Aorta (tissue), 5 donors: ENCODE measurements at regions not wholly inside any gene's neighbourhood (a gene's known extent, or its start where the extent isn't known, plus 50 kb on each side); places are given as distances from the start of the nearest gene placed in this dataset.

Experiments used
- ATAC-seq: fragments of 200-7000 bp; cut with Tn5 transposase; one replicate; pipeline ENCODE4 v1.9.1; 2022; ENCODE audit warnings: moderate library complexity; ENCODE audit not compliant: low FRiP score
- DNase-seq, 2 donors: peaks; one replicate each; pipeline ENCODE4 v3.0.0-alpha.2; 2020
- H3K27ac ChIP-seq, 2 donors: one replicate each; pipeline ENCODE4 v1.5.1; 2013; ENCODE audit warnings: low read length in 2 of 2, mild to moderate bottlenecking in 2 of 2, moderate library complexity in 2 of 2, control low read depth in 1 of 2, inconsistent platforms in 1 of 2, low read depth in 1 of 2
- H3K27me3 ChIP-seq, 2 donors: one replicate each; pipeline ENCODE4 v1.6.1; 2013; ENCODE audit warnings: control low read depth in 1 of 2, low read length in 1 of 2, mild to moderate bottlenecking in 1 of 2, moderate library complexity in 1 of 2; ENCODE audit not compliant: insufficient read depth in 2 of 2, control insufficient read depth in 1 of 2
- H3K36me3 ChIP-seq, 2 donors: one replicate each; pipeline ENCODE4 v1.6.1; 2013; ENCODE audit warnings: control low read depth in 1 of 2, low read length in 1 of 2, mild to moderate bottlenecking in 1 of 2; ENCODE audit not compliant: insufficient read depth in 2 of 2, control insufficient read depth in 1 of 2
- H3K4me1 ChIP-seq, 2 donors: one replicate each; pipeline ENCODE4 v1.6.1; 2013; ENCODE audit warnings: low read length in 2 of 2, control low read depth in 1 of 2, mild to moderate bottlenecking in 1 of 2, moderate library complexity in 1 of 2; ENCODE audit not compliant: insufficient read depth in 2 of 2, control insufficient read depth in 1 of 2
- H3K4me3 ChIP-seq, 2 donors: one replicate each; pipeline ENCODE4 v1.5.1; 2013; ENCODE audit warnings: low read length in 2 of 2, control low read depth in 1 of 2, mild to moderate bottlenecking in 1 of 2
- H3K9me3 ChIP-seq: one replicate; pipeline ENCODE4 v1.6.1; 2013; ENCODE audit warnings: mild to moderate bottlenecking, low read length; ENCODE audit not compliant: control insufficient read depth
- WGBS, 2 donors: extraction: QIAGEN DNeasy Blood & Tissue Kit; methylation state at CpG; one replicate each; pipeline ENCODE4 v1.1.7; 2013; 5-methylcytosine and 5-hydroxymethylcytosine counted together
- intact Hi-C, 2 donors: fragments of 100-400 bp; cut with DNase I; formaldehyde crosslinking; loops; one replicate each; pipeline versions ENCODE4 v1.14.2 to v1.15.0; 2022
- donor health status: healthy with polysubstance abuse.
- donor health status: Bipolar disorder and iron deficiency.
- donor health status: DM: no; HTN: no; CAD: no.
- donor health status: DM: no; HTN: no; CAD: no.
- donor health status: DM: yes; HTN: yes; CAD: no.

DNA sequence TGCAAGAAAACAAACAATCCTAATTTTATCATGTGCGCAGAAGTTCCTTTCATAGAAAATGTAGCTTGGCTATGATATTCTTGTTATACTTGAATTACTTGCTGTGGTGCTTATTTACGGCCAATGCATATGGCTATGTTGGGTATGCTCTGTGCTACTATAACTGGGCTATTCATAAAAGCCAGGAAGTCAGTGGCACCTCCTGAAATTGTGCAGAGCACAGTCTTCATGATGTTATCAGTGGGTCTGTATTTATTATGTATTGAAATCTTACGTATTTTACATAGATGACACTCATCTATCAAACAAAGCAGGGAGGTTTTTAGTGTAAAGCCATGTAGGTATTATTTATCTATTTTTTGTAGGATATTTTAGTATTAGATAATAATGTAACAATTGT, 196.5 kb upstream of the NAALADL2 start:
- WGBS, 2 donors, result 87 to 92% methylated on average over 3 of the region's 3 CpGs
- H3K9me3 ChIP-seq, result no peaks in the 10 kb centered on the region
- H3K36me3 ChIP-seq, result no peaks in the 10 kb centered on the region
- DNase-seq (no peak), ATAC-seq (no peak)
- no peaks in the 10 kb centered on the region for H3K27me3 ChIP-seq
- no peak overlapping the region for H3K27ac ChIP-seq
- H3K4me3 ChIP-seq, result no peak overlapping the region
- intact Hi-C loops, result no loop called here
- no peaks in the 10 kb centered on the region for H3K4me1 ChIP-seq

DNA sequence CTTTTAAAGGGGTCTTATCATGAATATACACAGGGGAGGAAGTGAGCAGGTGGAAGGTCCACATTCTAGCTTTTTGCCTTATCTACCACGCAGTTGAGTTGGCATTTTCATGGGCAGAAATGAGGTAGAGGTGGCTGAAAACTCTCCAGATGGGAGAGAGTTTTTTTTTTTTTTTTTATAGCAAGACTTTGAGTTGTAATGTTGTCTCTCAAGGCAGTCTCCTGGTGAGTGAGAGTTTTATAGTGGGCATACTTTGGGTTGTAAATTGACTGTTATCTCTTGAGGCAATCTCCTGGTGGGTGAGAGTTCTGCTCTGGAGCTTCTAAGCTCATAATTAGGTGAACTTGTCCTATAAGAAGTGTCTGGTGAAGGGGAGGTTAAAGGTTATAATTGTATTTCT, 191.7 kb upstream of the NAALADL2 start:
- Histone ChIP-seq H3K27me3 (no peaks in the 10 kb centered on the region), H3K4me3 (no peak overlapping the region), H3K36me3 (no peaks in the 10 kb centered on the region), H3K27ac (no peak overlapping the region), H3K4me1 (no peaks in the 10 kb centered on the region), H3K9me3 (no peaks in the 10 kb centered on the region)
- 72 to 75% methylated on average over 1 of the region's 1 CpG for WGBS, 2 donors
- intact Hi-C loops, result no loop called here
- ATAC-seq (no peak), DNase-seq (no peak)

DNA sequence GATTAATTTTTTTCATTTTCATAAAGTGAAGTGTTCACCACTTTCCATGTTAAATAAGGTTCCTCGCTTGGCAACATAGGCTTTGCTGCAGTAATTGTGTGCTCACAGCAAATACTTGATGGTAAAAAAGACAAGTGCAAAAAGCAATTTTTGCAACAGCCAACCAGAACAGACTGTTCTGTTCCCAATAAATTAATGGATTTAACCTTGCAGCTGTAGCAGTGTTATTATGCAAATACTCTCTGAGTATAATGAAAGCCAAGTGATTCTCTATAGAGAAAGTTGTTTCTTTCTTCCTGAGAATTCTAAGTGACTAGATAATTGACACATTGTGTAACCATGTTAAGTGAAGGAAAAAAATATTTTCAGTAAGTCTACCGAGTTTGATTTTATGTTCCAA, 183.7 kb upstream of the NAALADL2 start:
- H3K4me3 ChIP-seq, result no peak overlapping the region
- intact Hi-C loops, result no loop called here
- ATAC-seq (no peak), DNase-seq (no peak)
- no peaks in the 10 kb centered on the region for H3K36me3 ChIP-seq
- no peak overlapping the region for H3K27ac ChIP-seq
- 77 to 86% methylated on average over 2 of the region's 2 CpGs for WGBS, 2 donors
- H3K9me3 ChIP-seq, result no peaks in the 10 kb centered on the region
- no peaks in the 10 kb centered on the region for H3K27me3 ChIP-seq
- no peaks in the 10 kb centered on the region for H3K4me1 ChIP-seq

DNA sequence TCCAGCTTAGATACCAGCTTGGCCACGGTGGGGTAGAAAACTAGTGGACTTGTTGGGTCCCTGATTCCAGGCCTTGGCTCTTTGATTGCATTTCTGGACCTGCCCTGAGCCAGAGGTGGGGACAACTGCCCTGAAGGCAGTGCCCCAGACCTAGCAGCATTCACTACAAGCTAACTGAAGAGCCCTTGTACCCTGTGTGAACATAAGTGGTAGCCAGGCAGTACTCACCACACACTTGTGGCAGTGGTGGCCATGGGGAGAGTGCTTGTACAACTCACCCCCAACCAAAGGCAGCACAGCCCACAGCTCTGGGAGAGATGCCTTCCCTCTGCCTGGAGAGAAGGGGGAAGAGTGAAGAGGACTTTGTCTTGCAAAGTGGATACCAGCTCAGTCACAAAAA, 177.3 kb upstream of the NAALADL2 start:
- no peaks in the 10 kb centered on the region for H3K36me3 ChIP-seq
- no peak overlapping the region for H3K27ac ChIP-seq
- WGBS, 2 donors, result 91 to 100% methylated on average over 1 of the region's 1 CpG
- ATAC-seq (no peak), DNase-seq (no peak)
- no peaks in the 10 kb centered on the region for H3K9me3 ChIP-seq
- H3K4me3 ChIP-seq, result no peak overlapping the region
- intact Hi-C loops, result no loop called here
- no peaks in the 10 kb centered on the region for H3K27me3 ChIP-seq
- H3K4me1 ChIP-seq, result no peaks in the 10 kb centered on the region

DNA sequence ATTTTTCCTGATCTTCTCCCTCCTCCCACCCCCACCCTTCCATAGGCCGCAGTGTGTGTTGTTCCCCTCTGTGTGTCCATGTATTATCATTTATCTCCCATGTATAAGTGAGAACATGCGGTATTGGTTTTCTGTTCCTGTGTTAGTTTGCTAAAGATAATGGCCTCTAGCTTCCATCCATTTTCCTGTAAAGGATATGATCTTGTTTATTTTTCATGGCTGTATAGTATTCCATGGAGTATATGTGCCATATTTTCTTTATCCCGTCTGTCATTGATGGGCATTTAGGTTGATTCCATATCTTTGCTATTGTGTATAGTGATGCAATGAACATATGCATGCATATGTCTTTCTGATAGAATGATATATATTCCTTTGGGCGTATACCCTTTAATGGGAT, 173.3 kb upstream of the NAALADL2 start:
- Histone ChIP-seq H3K4me1 (no peaks in the 10 kb centered on the region), H3K27ac (no peak overlapping the region), H3K27me3 (no peaks in the 10 kb centered on the region), H3K4me3 (no peak overlapping the region), H3K36me3 (no peaks in the 10 kb centered on the region), H3K9me3 (no peaks in the 10 kb centered on the region)
- ATAC-seq (no peak), DNase-seq (no peak)
- WGBS, 2 donors, result 98% methylated on average over 4 of the region's 4 CpGs
- intact Hi-C loops, result no loop called here

DNA sequence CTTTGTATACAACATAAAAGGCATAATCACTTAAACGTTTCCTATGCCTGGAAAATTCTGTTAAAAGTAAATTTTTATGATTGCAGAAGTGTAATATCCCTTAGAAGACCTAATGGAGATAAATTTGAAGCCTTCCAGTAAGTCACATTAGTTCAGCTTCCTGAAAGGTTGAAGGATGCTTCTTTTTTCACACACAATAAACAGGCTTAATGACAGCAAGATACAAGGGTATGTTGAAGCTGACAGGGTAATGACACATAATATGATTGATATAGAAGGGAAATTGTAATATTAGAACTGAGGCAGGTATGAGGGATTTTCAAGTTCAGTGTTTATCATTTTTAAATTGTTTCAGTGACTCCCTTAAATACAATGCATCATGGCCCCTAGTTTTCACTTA, 161.8 kb upstream of the NAALADL2 start:
- Histone ChIP-seq H3K4me1 (no peaks in the 10 kb centered on the region), H3K4me3 (no peak overlapping the region), H3K36me3 (no peaks in the 10 kb centered on the region), H3K9me3 (no peaks in the 10 kb centered on the region), H3K27me3 (no peaks in the 10 kb centered on the region), H3K27ac (no peak overlapping the region)
- ATAC-seq, result no peak
- no peak for DNase-seq
- intact Hi-C loops, result no loop called here
- 76 to 77% methylated on average over 1 of the region's 1 CpG for WGBS, 2 donors

DNA sequence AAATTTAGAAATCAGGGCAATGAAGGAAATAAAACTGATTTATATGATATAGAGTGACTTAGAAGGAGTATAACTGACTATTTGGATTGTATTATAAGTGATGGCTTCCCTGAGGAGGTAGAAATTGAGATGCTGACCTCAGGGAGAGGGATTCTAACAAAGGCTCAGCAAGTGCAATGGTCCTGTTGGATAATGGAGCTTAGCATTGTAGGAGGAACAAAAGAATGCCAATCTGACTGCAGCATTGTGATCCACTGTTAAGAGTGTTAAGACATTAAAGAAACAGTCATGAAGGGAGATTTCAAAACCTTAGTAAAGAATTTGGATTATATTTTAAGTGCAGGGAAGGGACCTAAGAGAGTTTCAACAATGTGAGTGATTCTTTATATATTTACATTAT, 158.4 kb upstream of the NAALADL2 start:
- no peak for DNase-seq
- Histone ChIP-seq H3K9me3 (no peaks in the 10 kb centered on the region), H3K27ac (no peak overlapping the region), H3K27me3 (no peaks in the 10 kb centered on the region), H3K4me1 (no peaks in the 10 kb centered on the region), H3K36me3 (no peaks in the 10 kb centered on the region), H3K4me3 (no peak overlapping the region)
- intact Hi-C loops, result no loop called here
- no peak for ATAC-seq

DNA sequence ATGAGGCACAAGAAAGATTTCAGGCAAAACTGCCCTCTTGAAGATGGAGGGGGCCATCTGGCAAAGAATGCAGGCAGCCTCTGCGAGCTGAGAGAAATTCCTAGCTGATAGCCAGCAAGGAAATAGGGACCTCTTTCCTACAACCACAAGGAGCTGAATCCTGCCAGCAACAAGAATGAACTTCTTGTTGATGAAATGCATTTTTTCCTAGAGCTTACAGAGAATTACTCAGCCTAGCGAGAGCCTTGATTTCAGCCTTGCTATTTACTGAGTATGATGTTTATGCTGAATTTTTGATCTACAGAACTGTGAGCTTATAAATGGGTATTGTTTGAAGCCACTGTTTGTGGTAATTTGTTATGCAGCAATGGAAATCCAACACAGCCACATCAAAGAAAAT, 148.5 kb upstream of the NAALADL2 start:
- Histone ChIP-seq H3K27ac (no peak overlapping the region), H3K9me3 (peaks cover 2% of the 10 kb centered on the region), H3K4me1 (no peaks in the 10 kb centered on the region), H3K36me3 (no peaks in the 10 kb centered on the region), H3K27me3 (no peaks in the 10 kb centered on the region), H3K4me3 (no peak overlapping the region)
- intact Hi-C loops, result no loop called here
- ATAC-seq (no peak), DNase-seq (no peak)
- 67 to 71% methylated on average over 2 of the region's 2 CpGs for WGBS, 2 donors

DNA sequence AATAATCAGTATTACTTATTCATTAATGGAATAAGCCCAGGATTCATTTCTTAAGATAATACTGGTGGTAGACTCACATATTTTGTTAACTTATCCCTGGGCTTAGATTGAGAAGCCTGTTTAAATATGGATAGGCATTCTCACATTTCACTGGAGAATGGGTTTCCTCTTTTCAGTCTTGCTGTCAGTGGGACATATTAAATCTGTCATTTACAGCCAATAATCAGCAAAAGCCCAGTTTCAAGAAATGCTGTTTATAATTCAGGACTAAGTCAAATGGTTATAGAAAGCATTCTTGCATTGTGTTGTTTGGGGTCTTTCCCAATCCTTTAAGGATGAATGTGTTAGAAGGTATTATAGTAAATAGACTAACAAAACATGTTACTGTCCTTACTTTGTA, 143.7 kb upstream of the NAALADL2 start:
- no peak for ATAC-seq
- Histone ChIP-seq H3K36me3 (no peaks in the 10 kb centered on the region), H3K27ac (no peak overlapping the region), H3K4me3 (no peak overlapping the region), H3K9me3 (peaks cover 2% of the 10 kb centered on the region), H3K27me3 (no peaks in the 10 kb centered on the region), H3K4me1 (no peaks in the 10 kb centered on the region)
- no peak for DNase-seq
- intact Hi-C loops, result no loop called here
